ENCODE measurements at regions not wholly inside any gene's neighbourhood (a gene's known extent, or its start where the extent isn't known, plus 50 kb on each side); places are given as distances from the start of the nearest gene placed in this dataset.

- DNase-seq (ENCODE audit: low read depth, low spot score): no peak
- ChIA-PET POLR2A (interaction anchor here (0.5 kb wide), 1 partner anchor 40 kb away, joined by 3 read pairs; no protein-coding TSS in a partner anchor), CTCF (no interaction called here)
- no peak overlapping the region for H3K4me3 ChIP-seq (ENCODE audit: low read depth, low read length)
- TF ChIP-seq CTCF (IDR thresholded peaks at IDR 0.05; ENCODE audit: insufficient read depth, low read length, missing control alignments): no peak
Measured at GRCh38 chr20:47944682-47945081, 159.4 kb upstream of the SULF2 start.

- H3K4me3 ChIP-seq (ENCODE audit: low read depth, low read length): no peak overlapping the region
- no peak for DNase-seq (ENCODE audit: low read depth, low spot score)
- POLR2A ChIA-PET: no interaction called here
- TF ChIP-seq CTCF (IDR thresholded peaks at IDR 0.05; ENCODE audit: insufficient read depth, low read length, missing control alignments): no peak
- CTCF ChIA-PET: no interaction called here
Measured at GRCh38 chr20:47941869-47942268, 156.6 kb upstream of the SULF2 start.

- POLR2A ChIA-PET: no interaction called here
- no peak for DNase-seq (ENCODE audit: low read depth, low spot score)
- CTCF ChIA-PET: no interaction called here
- no peak for TF ChIP-seq CTCF (IDR thresholded peaks at IDR 0.05; ENCODE audit: insufficient read depth, low read length, missing control alignments)
- no peak overlapping the region for H3K4me3 ChIP-seq (ENCODE audit: low read depth, low read length)
Measured at GRCh38 chr20:47940101-47940813, 155.0 kb upstream of the SULF2 start.

GRCh38 chr20:47936612-47937011 lies 151.3 kb upstream of the SULF2 start:
- CTCF ChIA-PET: no interaction called here
- no peak overlapping the region for H3K4me3 ChIP-seq (ENCODE audit: low read depth, low read length)
- no peak for DNase-seq (ENCODE audit: low read depth, low spot score)
- POLR2A ChIA-PET: no interaction called here
- TF ChIP-seq CTCF (IDR thresholded peaks at IDR 0.05; ENCODE audit: insufficient read depth, low read length, missing control alignments): no peak

GRCh38 chr20:47934761-47935160 lies 149.5 kb upstream of the SULF2 start:
- POLR2A ChIA-PET: no interaction called here
- TF ChIP-seq CTCF (IDR thresholded peaks at IDR 0.05; ENCODE audit: insufficient read depth, low read length, missing control alignments): no peak
- CTCF ChIA-PET: no interaction called here
- H3K4me3 ChIP-seq (ENCODE audit: low read depth, low read length): no peak overlapping the region
- DNase-seq (ENCODE audit: low read depth, low spot score): no peak

GRCh38 chr20:47931443-47931842 lies 146.2 kb upstream of the SULF2 start:
- ChIA-PET CTCF (interaction anchor here (0.7 kb wide), 1 partner anchor 267 kb away, joined by 5 read pairs; no protein-coding TSS in a partner anchor), POLR2A (no interaction called here)
- H3K4me3 ChIP-seq (ENCODE audit: low read depth, low read length): no peak overlapping the region
- TF ChIP-seq CTCF (IDR thresholded peaks at IDR 0.05; ENCODE audit: insufficient read depth, low read length, missing control alignments): no peak
- DNase-seq (ENCODE audit: low read depth, low spot score): no peak

Measured in AG04449 (cell line).